HL-60 (cell line): ENCODE measurements at regions not wholly inside any gene's neighbourhood (a gene's known extent, or its start where the extent isn't known, plus 50 kb on each side); places are given as distances from the start of the nearest gene placed in this dataset.

Experiments
- DNase-seq, 2 experiments: peaks; one replicate each; pipeline ENCODE4 v3.0.0-alpha.2; 2010 to 2020; ENCODE audit warnings: low read depth in 1 of 2, low spot score in 1 of 2
- H3K27ac ChIP-seq: fragments of 250-450 bp; sonication (Bioruptor Pico); replicated peaks from 2 replicates; pipeline ENCODE4 v1.5.1; 2020; ENCODE audit warnings: mild to moderate bottlenecking, moderate library complexity
- H3K27me3 ChIP-seq: fragments of 250-450 bp; sonication (Bioruptor Pico); 2 replicates; pipeline ENCODE4 v1.5.1; 2021; ENCODE audit warnings: mild to moderate bottlenecking, moderate library complexity; ENCODE audit not compliant: insufficient read depth, poor library complexity, severe bottlenecking
- H3K4me3 ChIP-seq: replicated peaks from 2 replicates; pipeline ENCODE4 v1.5.1; 2011; ENCODE audit warnings: mild to moderate bottlenecking, control low read depth, low read length; ENCODE audit not compliant: insufficient read depth
- CTCF ChIP-seq: IDR thresholded peaks from one replicate; pipeline ENCODE4 v1.5.1; 2011; ENCODE audit warnings: low read length, control low read depth, inconsistent platforms; ENCODE audit not compliant: insufficient read depth
- GABPA ChIP-seq: IDR thresholded peaks from 2 replicates; pipeline ENCODE4 v1.6.1; 2012; ENCODE audit warnings: low read depth
- POLR2AphosphoS5 ChIP-seq: IDR thresholded peaks from 2 replicates; pipeline ENCODE4 v1.6.1; 2012; ENCODE audit warnings: low read depth
- REST ChIP-seq: IDR thresholded peaks from 2 replicates; pipeline ENCODE4 v1.6.1; 2012; ENCODE audit warnings: low read depth; ENCODE audit not compliant: insufficient replicate concordance
- SPI1 ChIP-seq: IDR thresholded peaks from 2 replicates; pipeline ENCODE4 v1.6.1; 2012; ENCODE audit warnings: low read depth, mild to moderate bottlenecking, borderline replicate concordance

DNA sequence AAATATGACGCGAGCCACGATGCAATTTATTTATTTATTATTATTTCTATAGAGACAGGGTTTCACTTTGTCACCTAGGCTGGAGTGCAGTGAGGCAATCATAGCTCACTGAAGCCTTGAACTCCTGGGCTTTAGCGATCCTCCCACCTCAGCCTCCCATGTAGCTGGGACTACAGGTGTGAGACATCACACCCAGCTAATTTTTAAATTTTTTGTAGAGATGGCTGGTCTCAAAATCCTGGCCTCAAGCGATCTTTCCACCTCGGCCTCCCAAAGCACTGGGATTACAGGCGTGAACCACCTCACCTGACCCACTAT lies 63.6 kb downstream of the IRF2BP2 start:
- TF ChIP-seq REST = no peak
- TF ChIP-seq GABPA = no peak
- TF ChIP-seq SPI1 = no peak
- no peak for TF ChIP-seq CTCF
- no peak for TF ChIP-seq POLR2AphosphoS5
- Histone ChIP-seq H3K27me3 (no peaks in the 10 kb centered on the region), H3K4me3 (no peak overlapping the region), H3K27ac (no peak overlapping the region)
- DNase-seq = no peak

GRCh38 chr1:234545517-234546386 lies 64.2 kb downstream of the IRF2BP2 start:
- TF ChIP-seq REST (no peak), GABPA (no peak), POLR2AphosphoS5 (no peak), CTCF (no peak)
- DNase-seq = no peak
- Histone ChIP-seq H3K27me3 (no peaks in the 10 kb centered on the region), H3K27ac (no peak overlapping the region), H3K4me3 (no peak overlapping the region)

GRCh38 chr1:234544087-234544579 lies 65.2 kb upstream of the TARBP1 start:
- Histone ChIP-seq H3K4me3 (no peak overlapping the region), H3K27me3 (no peaks in the 10 kb centered on the region), H3K27ac (no peak overlapping the region)
- DNase-seq = no peak
- TF ChIP-seq POLR2AphosphoS5 (no peak), REST (no peak), SPI1 (no peak), CTCF (no peak)
